ENCODE measurements at regions not wholly inside any gene's neighbourhood (a gene's known extent, or its start where the extent isn't known, plus 50 kb on each side); places are given as distances from the start of the nearest gene placed in this dataset.

DNA sequence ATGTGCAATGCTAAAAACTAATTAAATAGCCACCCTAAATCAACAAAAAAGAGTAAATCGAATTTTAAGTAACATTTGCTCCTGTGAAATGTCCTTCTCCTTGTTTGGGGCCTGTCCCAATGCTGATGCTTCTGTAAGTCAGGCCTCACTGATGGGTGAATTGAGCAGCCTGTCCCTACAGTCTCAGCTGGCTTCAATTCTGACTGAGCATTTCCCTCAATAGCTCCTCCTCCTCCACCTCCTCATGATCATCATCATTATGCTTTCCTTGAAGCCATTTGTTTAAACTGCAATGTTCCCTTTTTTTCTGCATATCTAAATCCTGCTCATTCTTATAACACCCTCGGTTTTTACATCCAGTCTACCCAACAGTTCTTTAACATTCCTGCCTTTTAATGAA is 137.2 kb upstream of the CELF4 start:
- H3K4me3 ChIP-seq: no peak overlapping the region
- H3K79me2 ChIP-seq (replicated peaks; ENCODE audit: insufficient read depth): no peaks in the 10 kb centered on the region
- DNase-seq (ENCODE audit: low spot score) (no peak), ATAC-seq (no peak)
- H3K4me1 ChIP-seq (ENCODE audit: insufficient read depth): peaks cover 5% of the 10 kb centered on the region; the same call in 1 of the 2 replicates
- Mint-ChIP-seq H3K36me3 (ENCODE audit: low read depth) (no peaks in the 10 kb centered on the region), H3K4me3 (no peak overlapping the region), H3K4me1 (peaks cover 11% of the 10 kb centered on the region), H3K27me3 (ENCODE audit: insufficient read depth, low read depth, poor library complexity) (peaks cover 2% of the 10 kb centered on the region), H3K27ac (no peak overlapping the region), H3K9me3 (no peaks in the 10 kb centered on the region)
- no peak overlapping the region for H2AFZ ChIP-seq
- TF ChIP-seq, protein P1, sequence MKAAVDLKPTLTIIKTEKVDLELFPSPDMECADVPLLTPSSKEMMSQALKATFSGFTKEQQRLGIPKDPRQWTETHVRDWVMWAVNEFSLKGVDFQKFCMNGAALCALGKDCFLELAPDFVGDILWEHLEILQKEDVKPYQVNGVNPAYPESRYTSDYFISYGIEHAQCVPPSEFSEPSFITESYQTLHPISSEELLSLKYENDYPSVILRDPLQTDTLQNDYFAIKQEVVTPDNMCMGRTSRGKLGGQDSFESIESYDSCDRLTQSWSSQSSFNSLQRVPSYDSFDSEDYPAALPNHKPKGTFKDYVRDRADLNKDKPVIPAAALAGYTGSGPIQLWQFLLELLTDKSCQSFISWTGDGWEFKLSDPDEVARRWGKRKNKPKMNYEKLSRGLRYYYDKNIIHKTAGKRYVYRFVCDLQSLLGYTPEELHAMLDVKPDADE (IDR thresholded peaks at IDR 0.05): no peak
- no peak for TF ChIP-seq ZNF114 (CRISPR knock-in tag; IDR thresholded peaks at IDR 0.05)
- TF ChIP-seq, protein P2, sequence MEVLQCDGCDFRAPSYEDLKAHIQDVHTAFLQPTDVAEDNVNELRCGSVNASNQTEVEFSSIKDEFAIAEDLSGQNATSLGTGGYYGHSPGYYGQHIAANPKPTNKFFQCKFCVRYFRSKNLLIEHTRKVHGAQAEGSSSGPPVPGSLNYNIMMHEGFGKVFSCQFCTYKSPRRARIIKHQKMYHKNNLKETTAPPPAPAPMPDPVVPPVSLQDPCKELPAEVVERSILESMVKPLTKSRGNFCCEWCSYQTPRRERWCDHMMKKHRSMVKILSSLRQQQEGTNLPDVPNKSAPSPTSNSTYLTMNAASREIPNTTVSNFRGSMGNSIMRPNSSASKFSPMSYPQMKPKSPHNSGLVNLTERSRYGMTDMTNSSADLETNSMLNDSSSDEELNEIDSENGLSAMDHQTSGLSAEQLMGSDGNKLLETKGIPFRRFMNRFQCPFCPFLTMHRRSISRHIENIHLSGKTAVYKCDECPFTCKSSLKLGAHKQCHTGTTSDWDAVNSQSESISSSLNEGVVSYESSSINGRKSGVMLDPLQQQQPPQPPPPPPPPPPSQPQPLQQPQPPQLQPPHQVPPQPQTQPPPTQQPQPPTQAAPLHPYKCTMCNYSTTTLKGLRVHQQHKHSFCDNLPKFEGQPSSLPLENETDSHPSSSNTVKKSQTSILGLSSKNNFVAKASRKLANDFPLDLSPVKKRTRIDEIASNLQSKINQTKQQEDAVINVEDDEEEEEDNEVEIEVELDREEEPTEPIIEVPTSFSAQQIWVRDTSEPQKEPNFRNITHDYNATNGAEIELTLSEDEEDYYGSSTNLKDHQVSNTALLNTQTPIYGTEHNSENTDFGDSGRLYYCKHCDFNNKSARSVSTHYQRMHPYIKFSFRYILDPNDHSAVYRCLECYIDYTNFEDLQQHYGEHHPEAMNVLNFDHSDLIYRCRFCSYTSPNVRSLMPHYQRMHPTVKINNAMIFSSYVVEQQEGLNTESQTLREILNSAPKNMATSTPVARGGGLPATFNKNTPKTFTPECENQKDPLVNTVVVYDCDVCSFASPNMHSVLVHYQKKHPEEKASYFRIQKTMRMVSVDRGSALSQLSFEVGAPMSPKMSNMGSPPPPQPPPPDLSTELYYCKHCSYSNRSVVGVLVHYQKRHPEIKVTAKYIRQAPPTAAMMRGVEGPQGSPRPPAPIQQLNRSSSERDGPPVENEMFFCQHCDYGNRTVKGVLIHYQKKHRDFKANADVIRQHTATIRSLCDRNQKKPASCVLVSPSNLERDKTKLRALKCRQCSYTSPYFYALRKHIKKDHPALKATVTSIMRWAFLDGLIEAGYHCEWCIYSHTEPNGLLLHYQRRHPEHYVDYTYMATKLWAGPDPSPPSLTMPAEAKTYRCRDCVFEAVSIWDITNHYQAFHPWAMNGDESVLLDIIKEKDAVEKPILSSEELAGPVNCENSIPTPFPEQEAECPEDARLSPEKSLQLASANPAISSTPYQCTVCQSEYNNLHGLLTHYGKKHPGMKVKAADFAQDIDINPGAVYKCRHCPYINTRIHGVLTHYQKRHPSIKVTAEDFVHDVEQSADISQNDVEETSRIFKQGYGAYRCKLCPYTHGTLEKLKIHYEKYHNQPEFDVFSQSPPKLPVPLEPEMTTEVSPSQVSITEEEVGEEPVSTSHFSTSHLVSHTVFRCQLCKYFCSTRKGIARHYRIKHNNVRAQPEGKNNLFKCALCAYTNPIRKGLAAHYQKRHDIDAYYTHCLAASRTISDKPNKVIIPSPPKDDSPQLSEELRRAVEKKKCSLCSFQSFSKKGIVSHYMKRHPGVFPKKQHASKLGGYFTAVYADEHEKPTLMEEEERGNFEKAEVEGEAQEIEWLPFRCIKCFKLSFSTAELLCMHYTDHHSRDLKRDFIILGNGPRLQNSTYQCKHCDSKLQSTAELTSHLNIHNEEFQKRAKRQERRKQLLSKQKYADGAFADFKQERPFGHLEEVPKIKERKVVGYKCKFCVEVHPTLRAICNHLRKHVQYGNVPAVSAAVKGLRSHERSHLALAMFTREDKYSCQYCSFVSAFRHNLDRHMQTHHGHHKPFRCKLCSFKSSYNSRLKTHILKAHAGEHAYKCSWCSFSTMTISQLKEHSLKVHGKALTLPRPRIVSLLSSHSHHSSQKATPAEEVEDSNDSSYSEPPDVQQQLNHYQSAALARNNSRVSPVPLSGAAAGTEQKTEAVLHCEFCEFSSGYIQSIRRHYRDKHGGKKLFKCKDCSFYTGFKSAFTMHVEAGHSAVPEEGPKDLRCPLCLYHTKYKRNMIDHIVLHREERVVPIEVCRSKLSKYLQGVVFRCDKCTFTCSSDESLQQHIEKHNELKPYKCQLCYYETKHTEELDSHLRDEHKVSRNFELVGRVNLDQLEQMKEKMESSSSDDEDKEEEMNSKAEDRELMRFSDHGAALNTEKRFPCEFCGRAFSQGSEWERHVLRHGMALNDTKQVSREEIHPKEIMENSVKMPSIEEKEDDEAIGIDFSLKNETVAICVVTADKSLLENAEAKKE (CRISPR knock-in tag; IDR thresholded peaks at IDR 0.05): no peak
- TF ChIP-seq EZH2 (IDR thresholded peaks at IDR 0.05; ENCODE audit: low read depth, unreplicated experiment): no peak
- TF ChIP-seq ZNF331 (CRISPR knock-in tag; IDR thresholded peaks at IDR 0.05; ENCODE audit: low read depth): no peak
- no peak for TF ChIP-seq EZH2phosphoT487 (IDR thresholded peaks at IDR 0.05; ENCODE audit: unreplicated experiment)
- no peaks in the 10 kb centered on the region for H4K20me1 ChIP-seq (replicated peaks; ENCODE audit: insufficient read depth)
- no peaks in the 10 kb centered on the region for H3K27me3 ChIP-seq (ENCODE audit: insufficient read depth)
- no peaks in the 10 kb centered on the region for H3F3A ChIP-seq (replicated peaks; ENCODE audit: low read depth)
- no peak overlapping the region for H3K27ac ChIP-seq (ENCODE audit: low read depth)
- no peaks in the 10 kb centered on the region for H3K36me3 ChIP-seq (ENCODE audit: insufficient read depth)
- H3K9me2 ChIP-seq (ENCODE audit: insufficient read depth): 0 out of 2 replicates have a peak, but pooled peaks cover 2% of the 10 kb centered on the region
- no peak overlapping the region for H3K4me2 ChIP-seq

Data from GM23338 (cell line).